CD4-positive, alpha-beta T cell (primary cell): ENCODE measurements at regions not wholly inside any gene's neighbourhood (a gene's known extent, or its start where the extent isn't known, plus 50 kb on each side); places are given as distances from the start of the nearest gene placed in this dataset.

Experiments used
- ATAC-seq: fragments of 200-7000 bp; cut with Tn5 transposase; one replicate; pipeline ENCODE4 v1.10.0; 2022; ENCODE audit warnings: mild to moderate bottlenecking; ENCODE audit not compliant: poor library complexity
- CTCF ChIA-PET: fragments of 350-600 bp; sonication (Branson Sonifier 250); formaldehyde crosslinking; loops from one replicate; lab custom pipeline; 2021; ENCODE audit warnings: antibody characterized with exemption, inconsistent platforms; lab: Charles Lee
- POLR2A ChIA-PET: fragments of 350-600 bp; sonication (Branson Sonifier 250); formaldehyde crosslinking; loops from one replicate; lab custom pipeline; 2021; ENCODE audit warnings: antibody characterized with exemption, inconsistent platforms; lab: Charles Lee
- DNase-seq, 14 experiments: peaks; one replicate each; pipeline ENCODE4 v3.0.0-alpha.2; 2013 to 2020; ENCODE audit warnings: mixed read lengths in 2 of 14
- H3K27ac ChIP-seq, 2 donors: one replicate each; pipeline versions ENCODE4 v1.5.1 to v1.7.0; 2013; ENCODE audit warnings: low read length in 2 of 2, low read depth in 1 of 2, mild to moderate bottlenecking in 1 of 2
- H3K27me3 ChIP-seq, 2 experiments: 1 replicate in 1 of 2; 2 replicates in 1 of 2; pipeline versions ENCODE4 v1.6.1 to v1.7.0; 2013; ENCODE audit warnings: low read length in 2 of 2, control low read depth in 1 of 2, mild to moderate bottlenecking in 1 of 2, moderate library complexity in 1 of 2; ENCODE audit not compliant: insufficient read depth in 2 of 2, control insufficient read depth in 1 of 2
- H3K36me3 ChIP-seq: one replicate; pipeline ENCODE4 v1.6.1; 2013; ENCODE audit warnings: low read length, control low read depth; ENCODE audit not compliant: insufficient read depth
- H3K4me1 ChIP-seq: one replicate; pipeline ENCODE4 v1.6.1; 2013; ENCODE audit warnings: low read length, control low read depth; ENCODE audit not compliant: insufficient read depth
- H3K4me3 ChIP-seq: one replicate; pipeline ENCODE4 v1.5.1; 2013; ENCODE audit warnings: mild to moderate bottlenecking, low read length, moderate library complexity
- H3K9me3 ChIP-seq, 2 experiments: 1 replicate in 1 of 2; 2 replicates in 1 of 2; pipeline versions ENCODE4 v1.6.1 to v1.7.0; 2013; ENCODE audit warnings: low read length in 2 of 2, mild to moderate bottlenecking in 2 of 2, control low read depth in 1 of 2, moderate library complexity in 1 of 2; ENCODE audit not compliant: control insufficient read depth in 1 of 2, insufficient read depth in 1 of 2
- H3K27ac Mint-ChIP-seq: one replicate; pipeline ENCODE4 v1.8.0; 2020; ENCODE audit warnings: mixed read lengths
- H3K27me3 Mint-ChIP-seq: one replicate; pipeline ENCODE4 v1.8.0; 2021; ENCODE audit warnings: mixed read lengths
- H3K36me3 Mint-ChIP-seq: one replicate; pipeline ENCODE4 v1.8.0; 2021; ENCODE audit warnings: low read depth, mixed read lengths
- H3K4me1 Mint-ChIP-seq: one replicate; pipeline ENCODE4 v1.8.0; 2021; ENCODE audit warnings: low read depth, mixed read lengths
- H3K4me3 Mint-ChIP-seq: one replicate; pipeline ENCODE4 v1.8.0; 2020; ENCODE audit warnings: mild to moderate bottlenecking, mixed read lengths
- H3K9me3 Mint-ChIP-seq: one replicate; pipeline ENCODE4 v1.8.0; 2020; ENCODE audit warnings: mixed read lengths
- intact Hi-C, 2 experiments: fragments of 100-400 bp; cut with DNase I in 1 of 2; cut with micrococcal nuclease in 1 of 2; formaldehyde crosslinking; loops; one replicate each; pipeline versions ENCODE4 v1.15.1 to v1.9.0; 2023 to 2025; cut with DNase I, micrococcal nuclease
- TF ChIP-seq, protein P1 (sequence below): fragments of 200-600 bp; IDR thresholded peaks from one replicate; pipeline ENCODE4 v1.8.0; 2022; ENCODE audit warnings: antibody characterized with exemption, mild to moderate bottlenecking

DNA sequence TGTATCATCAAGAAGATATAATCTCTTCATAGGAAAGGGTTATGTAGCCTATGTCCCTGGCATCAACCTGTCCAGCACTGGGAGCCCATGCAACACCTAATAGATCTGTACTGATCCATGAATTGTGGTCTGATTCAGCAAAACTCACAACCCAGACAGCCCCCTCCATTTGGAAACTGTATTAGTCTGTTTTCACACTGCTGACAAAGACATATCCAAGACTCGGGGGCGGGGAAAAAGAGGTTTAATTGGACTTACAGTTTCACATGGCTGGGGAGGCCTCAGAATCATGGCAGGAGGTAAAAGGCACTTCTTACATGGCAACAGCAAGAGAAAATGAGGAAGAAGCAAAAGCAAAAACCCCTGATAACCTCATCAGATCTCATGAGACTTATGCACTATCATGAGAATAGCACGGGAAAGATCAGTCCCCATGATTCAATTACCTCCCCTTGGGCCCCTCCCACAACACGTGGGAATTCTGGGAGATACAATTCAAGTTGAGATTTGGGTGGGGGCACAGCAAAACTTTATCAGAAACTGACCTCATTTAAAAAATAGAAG, 83.3 kb downstream of the TRIM42 start:
- peaks cover 7% of the 10 kb centered on the region for H3K4me1 Mint-ChIP-seq
- no peak overlapping the region for H3K27ac ChIP-seq
- H3K36me3 ChIP-seq: no peaks in the 10 kb centered on the region
- ATAC-seq (no peak), DNase-seq (no peak)
- no peak overlapping the region for H3K4me3 ChIP-seq
- ChIA-PET CTCF (no interaction called here), POLR2A (no interaction called here)
- no peak overlapping the region for H3K27ac Mint-ChIP-seq
- H3K27me3 Mint-ChIP-seq: no peaks in the 10 kb centered on the region
- no peaks in the 10 kb centered on the region for H3K36me3 Mint-ChIP-seq
- H3K4me1 ChIP-seq: no peaks in the 10 kb centered on the region
- H3K27me3 ChIP-seq: no peaks in the 10 kb centered on the region
- H3K9me3 ChIP-seq: no peaks in the 10 kb centered on the region
- TF ChIP-seq, protein P1, sequence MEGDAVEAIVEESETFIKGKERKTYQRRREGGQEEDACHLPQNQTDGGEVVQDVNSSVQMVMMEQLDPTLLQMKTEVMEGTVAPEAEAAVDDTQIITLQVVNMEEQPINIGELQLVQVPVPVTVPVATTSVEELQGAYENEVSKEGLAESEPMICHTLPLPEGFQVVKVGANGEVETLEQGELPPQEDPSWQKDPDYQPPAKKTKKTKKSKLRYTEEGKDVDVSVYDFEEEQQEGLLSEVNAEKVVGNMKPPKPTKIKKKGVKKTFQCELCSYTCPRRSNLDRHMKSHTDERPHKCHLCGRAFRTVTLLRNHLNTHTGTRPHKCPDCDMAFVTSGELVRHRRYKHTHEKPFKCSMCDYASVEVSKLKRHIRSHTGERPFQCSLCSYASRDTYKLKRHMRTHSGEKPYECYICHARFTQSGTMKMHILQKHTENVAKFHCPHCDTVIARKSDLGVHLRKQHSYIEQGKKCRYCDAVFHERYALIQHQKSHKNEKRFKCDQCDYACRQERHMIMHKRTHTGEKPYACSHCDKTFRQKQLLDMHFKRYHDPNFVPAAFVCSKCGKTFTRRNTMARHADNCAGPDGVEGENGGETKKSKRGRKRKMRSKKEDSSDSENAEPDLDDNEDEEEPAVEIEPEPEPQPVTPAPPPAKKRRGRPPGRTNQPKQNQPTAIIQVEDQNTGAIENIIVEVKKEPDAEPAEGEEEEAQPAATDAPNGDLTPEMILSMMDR: no peak
- intact Hi-C loops: no loop called here
- no peaks in the 10 kb centered on the region for H3K9me3 Mint-ChIP-seq
- H3K4me3 Mint-ChIP-seq: no peak overlapping the region

DNA sequence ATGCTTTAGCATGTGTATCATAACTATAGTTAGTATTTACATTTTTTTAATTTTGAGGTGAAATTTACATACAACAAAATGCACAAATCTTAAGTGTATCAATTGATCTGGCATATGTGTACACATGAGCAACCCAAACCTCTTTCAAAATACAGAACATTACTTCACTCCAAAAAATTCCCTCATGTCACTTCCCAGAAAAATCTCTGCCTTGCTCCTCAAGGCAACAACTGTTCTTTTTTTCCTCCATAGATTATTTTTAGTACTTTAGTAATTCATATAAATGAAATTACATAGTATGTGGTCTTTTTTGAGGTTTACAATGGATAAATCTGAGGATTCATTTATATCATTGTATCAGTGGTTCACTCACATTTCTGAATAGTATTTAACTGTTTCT, 84.9 kb downstream of the TRIM42 start:
- DNase-seq: no peak
- Histone ChIP-seq H3K4me1 (no peaks in the 10 kb centered on the region), H3K27ac (no peak overlapping the region), H3K4me3 (no peak overlapping the region), H3K36me3 (no peaks in the 10 kb centered on the region), H3K27me3 (no peaks in the 10 kb centered on the region), H3K9me3 (no peaks in the 10 kb centered on the region)
- Mint-ChIP-seq H3K4me3 (no peak overlapping the region), H3K36me3 (no peaks in the 10 kb centered on the region), H3K27me3 (no peaks in the 10 kb centered on the region), H3K27ac (no peak overlapping the region), H3K4me1 (peaks cover 7% of the 10 kb centered on the region), H3K9me3 (no peaks in the 10 kb centered on the region)
- TF ChIP-seq, protein P1: no peak
- no peak for ATAC-seq
- intact Hi-C loops: no loop called here
- ChIA-PET CTCF (no interaction called here), POLR2A (no interaction called here)

DNA sequence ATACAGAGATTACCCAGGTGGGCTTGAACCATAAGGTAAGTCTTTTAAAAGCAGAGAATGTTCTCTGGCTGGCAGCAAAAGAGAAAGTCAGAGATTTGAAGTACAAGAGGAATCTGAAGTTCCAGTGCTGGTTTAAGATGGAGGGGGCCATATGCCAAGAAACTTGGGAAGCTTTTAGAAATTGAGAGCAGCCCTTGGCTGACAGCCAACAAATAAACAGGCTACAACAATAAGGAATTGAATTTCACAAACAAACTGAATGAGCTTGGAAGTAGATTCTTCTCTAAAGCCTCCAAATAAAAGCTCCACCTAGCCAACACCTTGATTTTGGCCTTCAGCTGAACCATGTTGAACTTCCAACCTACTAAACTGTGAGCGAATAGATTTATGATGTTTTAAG, 85.7 kb downstream of the TRIM42 start:
- no peak overlapping the region for H3K27ac ChIP-seq
- no peaks in the 10 kb centered on the region for H3K9me3 ChIP-seq
- no peak overlapping the region for H3K4me3 Mint-ChIP-seq
- H3K36me3 Mint-ChIP-seq: no peaks in the 10 kb centered on the region
- no peak for DNase-seq
- no peaks in the 10 kb centered on the region for H3K36me3 ChIP-seq
- ChIA-PET POLR2A (no interaction called here), CTCF (no interaction called here)
- H3K4me1 Mint-ChIP-seq: peaks cover 7% of the 10 kb centered on the region
- H3K4me3 ChIP-seq: no peak overlapping the region
- no peaks in the 10 kb centered on the region for H3K27me3 ChIP-seq
- no peak for ATAC-seq
- no peaks in the 10 kb centered on the region for H3K9me3 Mint-ChIP-seq
- intact Hi-C loops: no loop called here
- no peak overlapping the region for H3K27ac Mint-ChIP-seq
- H3K27me3 Mint-ChIP-seq: no peaks in the 10 kb centered on the region
- no peaks in the 10 kb centered on the region for H3K4me1 ChIP-seq
- TF ChIP-seq, protein P1: no peak
